HCT116 (cell line): ENCODE measurements at regions not wholly inside any gene's neighbourhood (a gene's known extent, or its start where the extent isn't known, plus 50 kb on each side); places are given as distances from the start of the nearest gene placed in this dataset.

ENCODE experiments used
- ATAC-seq: fragments of 200-7000 bp; cut with Tn5 transposase; 2 replicates; pipeline ENCODE4 v1.9.1; 2020; ENCODE audit warnings: mild to moderate bottlenecking, moderate library complexity
- BruUV-seq: library from RNA; stranded (reverse); fragments of 400-500 nt; replicated peaks from 2 replicates; lab custom pipeline; 2021; lab: Mats Ljungman, UMichigan
- CTCF ChIA-PET: fragments of 300-600 bp; sonication (Branson Sonifier 250); formaldehyde crosslinking; loops from one replicate; lab custom pipeline; 2021; ENCODE audit warnings: antibody characterized with exemption; lab: Charles Lee
- POLR2A ChIA-PET: fragments of 300-600, 350-600 bp; sonication (Branson Sonifier 250); formaldehyde crosslinking; loops from one replicate; lab custom pipeline; 2021; ENCODE audit warnings: antibody characterized with exemption; lab: Charles Lee
- RAD21 ChIA-PET, 2 experiments: fragments of 300-600 bp; sonication (Branson Sonifier 250); formaldehyde crosslinking; loops; one replicate each; lab custom pipeline; 2023; ENCODE audit warnings: low total read pairs in 2 of 2; ENCODE audit not compliant: uncharacterized antibody in 2 of 2, unreplicated experiment in 2 of 2, low non-redundant PET in 1 of 2; lab: Charles Lee
- DNase-seq: peaks from one replicate; pipeline ENCODE4 v3.0.0-alpha.2; 2010; ENCODE audit warnings: low read depth, low spot score
- H2AFZ ChIP-seq: fragments of 200-600 bp; shearing (Covaris generic), sonication (generic); 2 replicates; pipeline ENCODE4 v1.6.1; 2017; ENCODE audit warnings: low read depth, mixed run types, mixed read lengths, antibody characterized with exemption, low read length; ENCODE audit not compliant: poor library complexity, severe bottlenecking
- H3K27ac ChIP-seq: 2 replicates; pipeline ENCODE4 v1.5.1; 2012; ENCODE audit warnings: low read depth, low read length
- H3K27me3 ChIP-seq: fragments of 200-600 bp; sonication (generic); 2 replicates; pipeline ENCODE4 v1.6.1; 2016; ENCODE audit warnings: mixed run types, low read length, mixed read lengths; ENCODE audit not compliant: insufficient read depth
- H3K36me3 ChIP-seq, 2 experiments: fragments of 200-500 bp in 1 of 2; fragments of 200-600 bp in 1 of 2; sonication (Bioruptor generic) in 1 of 2; sonication (generic) in 1 of 2; 2 replicates each; pipeline versions ENCODE4 v1.5.1 to v1.6.1; 2014 to 2016; ENCODE audit warnings: low read length in 2 of 2, inconsistent platforms in 1 of 2, mixed read lengths in 1 of 2, mixed run types in 1 of 2; ENCODE audit not compliant: insufficient read depth in 2 of 2, control insufficient read depth in 1 of 2
- H3K4me1 ChIP-seq, 2 experiments: fragments of 200-600 bp in 1 of 2; sonication (generic) in 1 of 2; 2 replicates each; pipeline versions ENCODE4 v1.5.1 to v1.6.1; 2012 to 2017; ENCODE audit warnings: low read length in 2 of 2, inconsistent platforms in 1 of 2, mild to moderate bottlenecking in 1 of 2, mixed read lengths in 1 of 2, mixed run types in 1 of 2, moderate library complexity in 1 of 2; ENCODE audit not compliant: insufficient read depth in 2 of 2, control insufficient read depth in 1 of 2
- H3K4me2 ChIP-seq: fragments of 200-600 bp; sonication (generic); 2 replicates; pipeline ENCODE4 v1.6.1; 2017; ENCODE audit warnings: mixed run types, low read length, mixed read lengths
- H3K4me3 ChIP-seq, 2 experiments: fragments of 200-600 bp in 1 of 2; sonication (generic) in 1 of 2; replicated peaks in 1 of 2; 2 replicates each; pipeline ENCODE4 v1.5.1; 2011 to 2016; ENCODE audit warnings: low read length in 2 of 2, control low read depth in 1 of 2, low read depth in 1 of 2, mild to moderate bottlenecking in 1 of 2, mixed read lengths in 1 of 2, mixed run types in 1 of 2
- H3K79me2 ChIP-seq: fragments of 200-600 bp; sonication (generic); 2 replicates; pipeline ENCODE4 v1.6.1; 2017; ENCODE audit warnings: mild to moderate bottlenecking, mixed run types, low read length, moderate library complexity, mixed read lengths; ENCODE audit not compliant: insufficient read depth
- H3K9ac ChIP-seq: fragments of 200-600 bp; sonication (generic); 2 replicates; pipeline ENCODE4 v1.6.1; 2016; ENCODE audit warnings: low read length, mixed read lengths
- H3K9me2 ChIP-seq: fragments of 200-600 bp; sonication (generic), shearing (Covaris generic); 2 replicates; pipeline ENCODE4 v1.6.1; 2017; ENCODE audit warnings: mixed run types, mild to moderate bottlenecking, moderate library complexity; ENCODE audit not compliant: insufficient read depth
- H3K9me3 ChIP-seq, 2 experiments: fragments of 200-500 bp in 1 of 2; fragments of 200-600 bp in 1 of 2; sonication (Bioruptor generic) in 1 of 2; sonication (generic) in 1 of 2; 2 replicates each; pipeline ENCODE4 v1.6.1; 2014 to 2017; ENCODE audit warnings: low read length in 2 of 2, mixed read lengths in 2 of 2, inconsistent platforms in 1 of 2, low read depth in 1 of 2, mild to moderate bottlenecking in 1 of 2, mixed run types in 1 of 2, moderate library complexity in 1 of 2; ENCODE audit not compliant: control insufficient read depth in 1 of 2, insufficient read depth in 1 of 2
- H4K20me1 ChIP-seq: fragments of 200-600 bp; sonication (generic), shearing (Covaris generic); 2 replicates; pipeline ENCODE4 v1.6.1; 2017; ENCODE audit warnings: mixed run types, mild to moderate bottlenecking, moderate library complexity; ENCODE audit not compliant: insufficient read depth
- ATF3 ChIP-seq: IDR thresholded peaks from 2 replicates; pipeline ENCODE4 v1.6.1; 2012
- CBX3 ChIP-seq: IDR thresholded peaks from 2 replicates; pipeline ENCODE4 v1.6.1; 2012; ENCODE audit warnings: low read depth
- CEBPB ChIP-seq: IDR thresholded peaks from 2 replicates; pipeline ENCODE4 v1.6.1; 2012; ENCODE audit warnings: low read depth
- CTCF ChIP-seq, 3 experiments: fragments of 200-600 bp in 1 of 3; sonication (generic) in 1 of 3; IDR thresholded peaks in 2 of 3; conservative IDR thresholded peaks in 1 of 3; 2 replicates each; pipeline ENCODE4 v1.5.1; 2012 to 2017; ENCODE audit warnings: low read depth in 2 of 3, low read length in 2 of 3, antibody characterized with exemption in 1 of 3, borderline replicate concordance in 1 of 3, control low read depth in 1 of 3, mild to moderate bottlenecking in 1 of 3, mixed read lengths in 1 of 3, mixed run types in 1 of 3, moderate library complexity in 1 of 3; ENCODE audit not compliant: insufficient read depth in 1 of 3
- EGR1 ChIP-seq: IDR thresholded peaks from 2 replicates; pipeline ENCODE4 v1.6.1; 2012; ENCODE audit warnings: low read depth
- ELF1 ChIP-seq: IDR thresholded peaks from 2 replicates; pipeline ENCODE4 v1.6.1; 2012; ENCODE audit warnings: low read depth, borderline replicate concordance
- EZH2 ChIP-seq: fragments of 200-600 bp; sonication (generic); IDR thresholded peaks from 2 replicates; pipeline ENCODE4 v1.6.1; 2017; ENCODE audit warnings: antibody characterized with exemption, mixed run types
- EZH2phosphoT487 ChIP-seq: fragments of 200-600 bp; IDR thresholded peaks from 2 replicates; pipeline ENCODE4 v1.6.1; 2018; ENCODE audit warnings: antibody characterized with exemption, borderline replicate concordance
- FOSL1 ChIP-seq: IDR thresholded peaks from 2 replicates; pipeline ENCODE4 v1.6.1; 2012; ENCODE audit warnings: low read depth
- MAX ChIP-seq: IDR thresholded peaks from 2 replicates; pipeline ENCODE4 v1.6.1; 2012
- RAD21 ChIP-seq: IDR thresholded peaks from 2 replicates; pipeline ENCODE4 v1.6.1; 2012; ENCODE audit warnings: low read depth, mild to moderate bottlenecking
- SP1 ChIP-seq: IDR thresholded peaks from 2 replicates; pipeline ENCODE4 v1.6.1; 2012; ENCODE audit warnings: low read depth
- SRF ChIP-seq: IDR thresholded peaks from 2 replicates; pipeline ENCODE4 v1.6.1; 2012; ENCODE audit warnings: low read depth
- TCF7L2 ChIP-seq: IDR thresholded peaks from 2 replicates; pipeline ENCODE4 v1.7.0; 2011; ENCODE audit warnings: borderline replicate concordance, inconsistent platforms; ENCODE audit not compliant: insufficient read depth, insufficient read length; ENCODE audit errors: extremely low read depth
- ZBTB33 ChIP-seq: IDR thresholded peaks from 2 replicates; pipeline ENCODE4 v1.6.1; 2011; ENCODE audit warnings: mild to moderate bottlenecking, low read length, moderate library complexity; ENCODE audit not compliant: insufficient replicate concordance; ENCODE audit errors: extremely low read depth
- ZFX ChIP-seq: fragments of 450-650 bp; IDR thresholded peaks from 2 replicates; pipeline ENCODE4 v1.6.1; 2017
- ZNF274 ChIP-seq: fragments of 200-500 bp; sonication (Bioruptor generic); IDR thresholded peaks from 2 replicates; pipeline ENCODE4 v1.6.1; 2014; ENCODE audit warnings: mild to moderate bottlenecking, low read depth, low read length, inconsistent platforms
- intact Hi-C: fragments of 100-400 bp; cut with micrococcal nuclease; formaldehyde crosslinking; loops from 2 replicates; pipeline ENCODE4 v1.10.0; 2022

- Histone ChIP-seq H3K4me3 (no peak overlapping the region), H4K20me1 (no peaks in the 10 kb centered on the region), H3K4me1 (no peaks in the 10 kb centered on the region), H3K27ac (no peak overlapping the region), H3K9me2 (no peaks in the 10 kb centered on the region), H3K9ac (no peak overlapping the region), H3K27me3 (no peaks in the 10 kb centered on the region), H3K4me2 (no peak overlapping the region), H3K36me3 (no peaks in the 10 kb centered on the region), H3K79me2 (no peaks in the 10 kb centered on the region), H3K9me3 (no peaks in the 10 kb centered on the region), H2AFZ (no peak overlapping the region)
- TF ChIP-seq EZH2phosphoT487 (no peak), ZFX (no peak), CTCF (IDR thresholded peaks at IDR 0.05 in 2 of 3, conservative IDR thresholded peaks at IDR 0.05 in 1 of 3; ENCODE audit: borderline replicate concordance in 1 of 3, insufficient read depth in 1 of 3, low read depth in 2 of 3, low read length in 2 of 3) (no peak), CEBPB (no peak), ATF3 (no peak), FOSL1 (no peak), TCF7L2 (no peak), CBX3 (no peak), RAD21 (no peak), ELF1 (no peak), EZH2 (no peak), SP1 (no peak), ZNF274 (no peak), ZBTB33 (no peak), MAX (no peak), EGR1 (no peak), SRF (no peak)
- no peak for ATAC-seq
- CTCF ChIA-PET, result interaction anchor here (1.0 kb wide), 1 partner anchor 11 kb away, joined by 4 read pairs; no protein-coding TSS in a partner anchor
- POLR2A ChIA-PET, result no interaction called here
- RAD21 ChIA-PET, result no interaction called here
- intact Hi-C loops, result no loop called here
- no peak for DNase-seq
- BruUV-seq, result no TSS peak
These were observed 142.1 kb downstream of the FOXA2 start for GRCh38 chr20:22442318-22442717.
